ENCODE measurements at regions not wholly inside any gene's neighbourhood (a gene's known extent, or its start where the extent isn't known, plus 50 kb on each side); places are given as distances from the start of the nearest gene placed in this dataset.

- no peak for DNase-seq (ENCODE audit: extremely low read depth in 1 of 11, low read depth in 9 of 11, low spot score in 4 of 11)
Observed at GRCh38 chr1:218980881-218981280, 192.8 kb upstream of the LYPLAL1 start.

GRCh38 chr1:218982482-218982881 is 191.2 kb upstream of the LYPLAL1 start:
- no peak for DNase-seq (ENCODE audit: extremely low read depth in 1 of 11, low read depth in 9 of 11, low spot score in 4 of 11)

GRCh38 chr1:218983433-218983832 is 190.2 kb upstream of the LYPLAL1 start:
- no peak for DNase-seq (ENCODE audit: extremely low read depth in 1 of 11, low read depth in 9 of 11, low spot score in 4 of 11)

GRCh38 chr1:218983848-218984247 is 189.8 kb upstream of the LYPLAL1 start:
- DNase-seq (ENCODE audit: extremely low read depth in 1 of 11, low read depth in 9 of 11, low spot score in 4 of 11), result no peak

GRCh38 chr1:218985424-218985984 is 188.2 kb upstream of the LYPLAL1 start:
- no peak for DNase-seq (ENCODE audit: extremely low read depth in 1 of 11, low read depth in 9 of 11, low spot score in 4 of 11)

GRCh38 chr1:218986816-218987215 is 186.9 kb upstream of the LYPLAL1 start:
- DNase-seq (ENCODE audit: extremely low read depth in 1 of 11, low read depth in 9 of 11, low spot score in 4 of 11), result no peak

- DNase-seq (ENCODE audit: extremely low read depth in 1 of 11, low read depth in 9 of 11, low spot score in 4 of 11), result no peak
Observed at GRCh38 chr1:218990019-218990418, 183.7 kb upstream of the LYPLAL1 start.

GRCh38 chr1:218991089-218991488 is 182.6 kb upstream of the LYPLAL1 start:
- no peak for DNase-seq (ENCODE audit: extremely low read depth in 1 of 11, low read depth in 9 of 11, low spot score in 4 of 11)

GRCh38 chr1:218994615-218995014 is 179.1 kb upstream of the LYPLAL1 start:
- DNase-seq (ENCODE audit: extremely low read depth in 1 of 11, low read depth in 9 of 11, low spot score in 4 of 11), result no peak

- no peak for DNase-seq (ENCODE audit: extremely low read depth in 1 of 11, low read depth in 9 of 11, low spot score in 4 of 11)
Observed at GRCh38 chr1:218995091-218995665, 178.5 kb upstream of the LYPLAL1 start.

- DNase-seq (ENCODE audit: extremely low read depth in 1 of 11, low read depth in 9 of 11, low spot score in 4 of 11), result no peak
Observed at GRCh38 chr1:218996362-218996761, 177.3 kb upstream of the LYPLAL1 start.

GRCh38 chr1:219000005-219000404 is 173.7 kb upstream of the LYPLAL1 start:
- DNase-seq (ENCODE audit: extremely low read depth in 1 of 11, low read depth in 9 of 11, low spot score in 4 of 11), result peak in 1 of 11 donors; percentile 2

GRCh38 chr1:219000631-219001030 is 173.0 kb upstream of the LYPLAL1 start:
- no peak for DNase-seq (ENCODE audit: extremely low read depth in 1 of 11, low read depth in 9 of 11, low spot score in 4 of 11)

GRCh38 chr1:219010720-219011119 is 163.0 kb upstream of the LYPLAL1 start:
- DNase-seq (ENCODE audit: extremely low read depth in 1 of 11, low read depth in 9 of 11, low spot score in 4 of 11), result no peak

GRCh38 chr1:219020386-219020785 is 153.3 kb upstream of the LYPLAL1 start:
- DNase-seq (ENCODE audit: extremely low read depth in 1 of 11, low read depth in 9 of 11, low spot score in 4 of 11), result no peak

- DNase-seq (ENCODE audit: extremely low read depth in 1 of 11, low read depth in 9 of 11, low spot score in 4 of 11), result no peak
Observed at GRCh38 chr1:219020846-219021245, 152.8 kb upstream of the LYPLAL1 start.

GRCh38 chr1:219027146-219027673 is 146.5 kb upstream of the LYPLAL1 start:
- no peak for DNase-seq (ENCODE audit: extremely low read depth in 1 of 11, low read depth in 9 of 11, low spot score in 4 of 11)

GRCh38 chr1:219031809-219032208 is 141.9 kb upstream of the LYPLAL1 start:
- no peak for DNase-seq (ENCODE audit: extremely low read depth in 1 of 11, low read depth in 9 of 11, low spot score in 4 of 11)

- DNase-seq (ENCODE audit: extremely low read depth in 1 of 11, low read depth in 9 of 11, low spot score in 4 of 11), result no peak
Observed at GRCh38 chr1:219038398-219038797, 135.3 kb upstream of the LYPLAL1 start.

- DNase-seq (ENCODE audit: extremely low read depth in 1 of 11, low read depth in 9 of 11, low spot score in 4 of 11), result no peak
Observed at GRCh38 chr1:219039017-219039681, 134.5 kb upstream of the LYPLAL1 start.
